Type B pancreatic cell (in vitro differentiated cells): ENCODE measurements at regions not wholly inside any gene's neighbourhood (a gene's known extent, or its start where the extent isn't known, plus 50 kb on each side); places are given as distances from the start of the nearest gene placed in this dataset.

Source experiments
- DNase-seq: peaks from one replicate; pipeline ENCODE4 v3.0.0; 2021; ENCODE audit warnings: mixed read lengths; ENCODE audit not compliant: unreplicated experiment; ENCODE audit errors: extremely low spot score
- H3K27ac Mint-ChIP-seq: 2 replicates; pipeline ENCODE4 v1.8.0; 2021; ENCODE audit warnings: mild to moderate bottlenecking, mixed read lengths
- H3K27me3 Mint-ChIP-seq: 2 replicates; pipeline ENCODE4 v1.8.0; 2021; ENCODE audit warnings: mixed read lengths
- H3K36me3 Mint-ChIP-seq: 2 replicates; pipeline ENCODE4 v1.8.0; 2021; ENCODE audit warnings: mixed read lengths
- H3K4me1 Mint-ChIP-seq: one replicate; pipeline ENCODE4 v1.8.0; 2021; ENCODE audit warnings: mixed read lengths; ENCODE audit not compliant: unreplicated experiment
- H3K4me3 Mint-ChIP-seq: 2 replicates; pipeline ENCODE4 v1.8.0; 2021; ENCODE audit warnings: mild to moderate bottlenecking, mixed read lengths
- H3K9me3 Mint-ChIP-seq: 2 replicates; pipeline ENCODE4 v1.8.0; 2021; ENCODE audit warnings: mixed read lengths
- TF ChIP-seq, protein P1 (sequence below): fragments of 200-600 bp; sonication (generic); conservative IDR thresholded peaks from 2 replicates; pipeline ENCODE4 v1.5.0; 2021; ENCODE audit warnings: antibody characterized with exemption, mild to moderate bottlenecking

DNA sequence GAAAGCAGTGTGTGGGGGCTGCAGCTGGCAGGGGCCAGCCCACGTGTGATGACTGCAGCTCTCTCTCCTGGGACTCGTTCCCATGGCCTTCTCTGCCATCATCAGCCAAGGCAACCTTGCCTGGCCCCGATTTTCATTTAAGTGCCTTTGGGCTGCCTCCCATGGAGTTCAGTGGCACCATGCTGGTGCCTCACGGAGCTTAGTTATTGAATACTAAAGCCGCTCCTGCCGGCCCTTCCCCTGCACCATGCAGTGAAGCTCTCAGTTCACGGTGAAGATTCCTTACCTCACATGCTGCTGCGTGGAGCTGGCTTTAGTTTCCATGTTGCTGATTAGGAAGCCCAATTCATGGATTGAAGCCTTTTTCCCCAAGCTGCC, 141.5 kb upstream of the EEPD1 start:
- Mint-ChIP-seq H3K4me1 (no peaks in the 10 kb centered on the region), H3K27me3 (no peaks in the 10 kb centered on the region), H3K9me3 (peaks cover 6% of the 10 kb centered on the region), H3K4me3 (no peak overlapping the region), H3K27ac (no peak overlapping the region), H3K36me3 (no peaks in the 10 kb centered on the region)
- TF ChIP-seq, protein P1, sequence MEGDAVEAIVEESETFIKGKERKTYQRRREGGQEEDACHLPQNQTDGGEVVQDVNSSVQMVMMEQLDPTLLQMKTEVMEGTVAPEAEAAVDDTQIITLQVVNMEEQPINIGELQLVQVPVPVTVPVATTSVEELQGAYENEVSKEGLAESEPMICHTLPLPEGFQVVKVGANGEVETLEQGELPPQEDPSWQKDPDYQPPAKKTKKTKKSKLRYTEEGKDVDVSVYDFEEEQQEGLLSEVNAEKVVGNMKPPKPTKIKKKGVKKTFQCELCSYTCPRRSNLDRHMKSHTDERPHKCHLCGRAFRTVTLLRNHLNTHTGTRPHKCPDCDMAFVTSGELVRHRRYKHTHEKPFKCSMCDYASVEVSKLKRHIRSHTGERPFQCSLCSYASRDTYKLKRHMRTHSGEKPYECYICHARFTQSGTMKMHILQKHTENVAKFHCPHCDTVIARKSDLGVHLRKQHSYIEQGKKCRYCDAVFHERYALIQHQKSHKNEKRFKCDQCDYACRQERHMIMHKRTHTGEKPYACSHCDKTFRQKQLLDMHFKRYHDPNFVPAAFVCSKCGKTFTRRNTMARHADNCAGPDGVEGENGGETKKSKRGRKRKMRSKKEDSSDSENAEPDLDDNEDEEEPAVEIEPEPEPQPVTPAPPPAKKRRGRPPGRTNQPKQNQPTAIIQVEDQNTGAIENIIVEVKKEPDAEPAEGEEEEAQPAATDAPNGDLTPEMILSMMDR = no peak
- no peak for DNase-seq

DNA sequence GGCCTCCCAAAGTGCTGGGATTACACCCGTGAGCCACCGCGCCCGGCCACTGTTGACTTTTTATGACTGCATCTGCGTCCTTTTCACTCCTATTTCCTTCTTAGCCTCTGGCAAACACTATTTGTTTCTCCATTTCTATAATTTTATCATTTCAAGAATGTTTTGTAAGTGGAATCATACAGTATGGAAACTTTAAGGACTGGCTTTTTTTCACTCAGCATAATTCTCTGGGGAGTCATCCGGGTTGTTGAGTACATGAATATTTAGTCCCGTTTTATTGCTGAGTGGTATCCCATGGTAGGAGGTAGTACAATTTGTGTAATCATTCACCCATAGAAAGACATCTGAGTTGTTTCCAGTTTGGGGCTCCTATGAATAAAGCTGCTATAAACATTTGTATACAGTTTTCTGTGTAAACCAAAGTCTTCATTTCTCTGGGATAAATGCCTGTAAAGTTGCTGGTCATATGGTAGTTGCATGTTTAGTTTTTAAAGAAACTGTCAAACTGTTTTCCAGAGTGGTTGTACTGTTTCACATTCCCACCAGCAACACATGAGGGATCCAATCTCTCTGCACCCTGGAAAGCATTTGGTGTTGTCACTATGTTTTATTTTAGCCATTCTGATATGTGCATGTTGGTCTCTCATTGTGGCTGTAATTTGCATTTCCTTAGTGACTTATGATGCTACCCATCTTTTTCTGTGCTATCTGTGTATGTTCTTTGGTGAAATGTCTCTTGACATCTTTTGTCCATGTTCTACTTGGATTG, 139.6 kb upstream of the EEPD1 start:
- Mint-ChIP-seq H3K4me1 (no peaks in the 10 kb centered on the region), H3K27me3 (no peaks in the 10 kb centered on the region), H3K9me3 (peaks cover 6% of the 10 kb centered on the region), H3K4me3 (no peak overlapping the region), H3K27ac (no peak overlapping the region), H3K36me3 (no peaks in the 10 kb centered on the region)
- TF ChIP-seq, protein P1 = no peak
- DNase-seq = no peak

DNA sequence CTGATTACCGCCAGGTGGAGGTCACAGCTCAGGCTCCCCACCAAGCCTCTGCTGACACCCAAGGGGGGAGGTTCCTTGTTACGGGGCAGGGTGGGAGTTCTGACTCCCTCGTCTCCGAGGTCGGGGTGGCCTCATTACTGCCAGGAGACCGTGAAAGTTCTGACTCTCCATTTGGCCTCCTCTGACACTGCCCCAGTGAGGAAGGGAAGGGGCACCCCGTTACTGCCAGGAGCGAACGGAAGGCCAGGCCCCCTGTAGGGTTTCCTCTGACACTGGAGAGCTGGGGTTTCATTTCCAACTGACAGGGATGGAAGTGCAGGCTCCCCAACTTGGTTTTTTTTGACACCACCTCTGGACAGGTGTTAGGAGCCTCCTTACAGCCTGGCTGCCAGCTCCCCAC, 138.1 kb upstream of the EEPD1 start:
- H3K27me3 Mint-ChIP-seq = no peaks in the 10 kb centered on the region
- no peak overlapping the region for H3K4me3 Mint-ChIP-seq
- no peaks in the 10 kb centered on the region for H3K36me3 Mint-ChIP-seq
- TF ChIP-seq, protein P1 = no peak
- H3K4me1 Mint-ChIP-seq = no peaks in the 10 kb centered on the region
- DNase-seq = no peak
- H3K9me3 Mint-ChIP-seq = peaks cover 6% of the 10 kb centered on the region
- no peak overlapping the region for H3K27ac Mint-ChIP-seq

DNA sequence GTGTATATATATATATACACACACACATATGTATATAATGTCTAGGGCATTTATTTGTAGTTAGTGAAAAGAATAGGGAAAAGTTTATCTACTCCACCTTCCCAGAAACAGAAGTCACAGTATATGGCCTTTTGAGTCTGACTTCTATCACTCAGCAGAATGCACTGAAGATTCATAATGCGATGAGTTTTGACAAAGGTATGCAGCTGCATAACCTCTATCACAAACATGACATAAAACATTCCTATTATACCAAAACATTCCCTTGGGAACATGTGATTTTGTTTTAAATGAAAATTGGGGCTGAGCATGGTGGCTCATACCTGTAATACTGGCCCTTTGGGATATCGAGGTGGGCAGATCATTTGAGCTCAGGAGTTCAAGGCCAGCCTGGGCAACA, 137.3 kb upstream of the EEPD1 start:
- H3K27me3 Mint-ChIP-seq = no peaks in the 10 kb centered on the region
- no peaks in the 10 kb centered on the region for H3K4me1 Mint-ChIP-seq
- H3K9me3 Mint-ChIP-seq = peaks cover 6% of the 10 kb centered on the region
- no peak overlapping the region for H3K4me3 Mint-ChIP-seq
- DNase-seq = no peak
- TF ChIP-seq, protein P1 = no peak
- H3K27ac Mint-ChIP-seq = no peak overlapping the region
- no peaks in the 10 kb centered on the region for H3K36me3 Mint-ChIP-seq

DNA sequence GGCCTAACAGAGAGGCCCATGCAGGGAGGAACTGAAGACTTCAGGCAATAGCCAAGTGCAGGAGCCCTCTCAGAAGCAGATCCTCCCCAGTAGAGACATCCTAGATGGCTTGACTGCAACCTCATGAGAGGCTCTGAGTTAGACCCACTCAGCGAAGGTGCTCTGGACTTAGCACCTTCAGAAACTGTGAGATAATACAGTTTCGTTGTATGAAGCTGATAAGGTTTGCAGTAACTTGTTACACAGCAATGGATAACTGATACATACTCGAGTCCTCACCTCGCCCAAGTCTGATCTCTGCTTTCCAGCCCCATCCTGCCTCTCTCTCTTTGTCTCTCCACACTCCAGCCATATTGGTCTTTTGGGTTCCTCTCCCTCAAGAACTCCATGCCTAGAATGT, 136.4 kb upstream of the EEPD1 start:
- H3K4me1 Mint-ChIP-seq = no peaks in the 10 kb centered on the region
- no peaks in the 10 kb centered on the region for H3K36me3 Mint-ChIP-seq

More for the DNA sequence above, 136.4 kb upstream of the EEPD1 start:
- no peak for DNase-seq
- TF ChIP-seq, protein P1 = no peak
- H3K27me3 Mint-ChIP-seq = no peaks in the 10 kb centered on the region
- no peak overlapping the region for H3K4me3 Mint-ChIP-seq
- H3K9me3 Mint-ChIP-seq = peaks cover 6% of the 10 kb centered on the region
- H3K27ac Mint-ChIP-seq = no peak overlapping the region
